ENCODE measurements at regions not wholly inside any gene's neighbourhood (a gene's known extent, or its start where the extent isn't known, plus 50 kb on each side); places are given as distances from the start of the nearest gene placed in this dataset.

GRCh38 chr22:25354456-25354855 is 135.0 kb downstream of the CRYBB2 start:
- Mint-ChIP-seq H3K9me3 (ENCODE audit: insufficient read depth) (no peaks in the 10 kb centered on the region), H3K27me3 (no peaks in the 10 kb centered on the region)
- no peak for ATAC-seq (ENCODE audit: low read depth)

GRCh38 chr22:25357132-25357455 is 137.7 kb downstream of the CRYBB2 start:
- H3K27me3 ChIP-seq (replicated peaks in 1 of 4; ENCODE audit: control extremely low read depth in 1 of 4, control insufficient read depth in 3 of 4, insufficient read depth in 4 of 4, low read length in 3 of 4): no peaks in the 10 kb centered on the region
- TF ChIP-seq CTCF (IDR thresholded peaks at IDR 0.05): no peak
- H4K20me1 ChIP-seq (ENCODE audit: control insufficient read depth, insufficient read depth, low read length, poor library complexity, severe bottlenecking): peaks cover 7% of the 10 kb centered on the region
- H3K4me1 ChIP-seq (ENCODE audit: control insufficient read depth in 2 of 2, insufficient read depth in 2 of 2, low read length in 2 of 2): peaks cover 0 to 2% of the 10 kb centered on the region in 2 donors
- H3K79me2 ChIP-seq (ENCODE audit: control insufficient read depth, insufficient read depth, low read length): peaks cover 4% of the 10 kb centered on the region
- peaks cover 0 to 30% of the 10 kb centered on the region in 2 experiments for H3K36me3 ChIP-seq (replicated peaks in 1 of 2; ENCODE audit: control extremely low read depth in 1 of 2, control insufficient read depth in 1 of 2, extremely low read depth in 1 of 2, insufficient read depth in 2 of 2, low read length in 1 of 2)
- no peaks in the 10 kb centered on the region for H3K4me1 Mint-ChIP-seq
- no peaks in the 10 kb centered on the region for H3K9me3 Mint-ChIP-seq (ENCODE audit: insufficient read depth)
- H3K27me3 Mint-ChIP-seq: no peaks in the 10 kb centered on the region
- no peak overlapping the region for H3K4me3 Mint-ChIP-seq
- WGBS (ENCODE audit: insufficient coverage): 99% methylated on average over 10 of the region's 10 CpGs
- no peaks in the 10 kb centered on the region for H3K9me3 ChIP-seq (ENCODE audit: control extremely low read depth in 1 of 3, control insufficient read depth in 2 of 3, insufficient read depth in 1 of 3, low read length in 2 of 3)
- H2AFZ ChIP-seq (ENCODE audit: insufficient read depth, low read depth, low read length, poor library complexity, severe bottlenecking): no peak overlapping the region
- H3K9ac ChIP-seq (ENCODE audit: low read length): no peak overlapping the region
- no peak overlapping the region for H3K27ac ChIP-seq (ENCODE audit: low read length in 2 of 2)
- intact Hi-C loops (cut with micrococcal nuclease): no loop called here
- DNase-seq (no peak), ATAC-seq (ENCODE audit: low read depth) (no peak)
- H3K4me3 ChIP-seq (ENCODE audit: control extremely low read depth in 1 of 5, extremely low read depth in 1 of 5, insufficient read depth in 1 of 5, low read depth in 2 of 5, low read length in 4 of 5): no peak overlapping the region
- CTCF ChIA-PET: interaction anchor here (0.7 to 1.5 kb wide), 2 partner anchors 41 to 90 kb away, joined by 3 read pairs; no protein-coding TSS in a partner anchor
- no peak overlapping the region for H3K27ac Mint-ChIP-seq
- H3K4me2 ChIP-seq (replicated peaks; ENCODE audit: low read depth, low read length, poor library complexity, severe bottlenecking): no peak overlapping the region
- POLR2A ChIA-PET: no interaction called here

More at GRCh38 chr22:25354456-25354855, 135.0 kb downstream of the CRYBB2 start:
- Histone ChIP-seq H3K79me2 (ENCODE audit: control insufficient read depth, insufficient read depth, low read length) (no peaks in the 10 kb centered on the region), H3K9me3 (ENCODE audit: control extremely low read depth in 1 of 3, control insufficient read depth in 2 of 3, insufficient read depth in 1 of 3, low read length in 2 of 3) (no peaks in the 10 kb centered on the region), H3K36me3 (replicated peaks in 1 of 2; ENCODE audit: control extremely low read depth in 1 of 2, control insufficient read depth in 1 of 2, extremely low read depth in 1 of 2, insufficient read depth in 2 of 2, low read length in 1 of 2) (peaks cover 0 to 40% of the 10 kb centered on the region in 2 experiments), H3K27me3 (replicated peaks in 1 of 4; ENCODE audit: control extremely low read depth in 1 of 4, control insufficient read depth in 3 of 4, insufficient read depth in 4 of 4, low read length in 3 of 4) (no peaks in the 10 kb centered on the region), H3K27ac (ENCODE audit: low read length in 2 of 2) (no peak overlapping the region), H3K4me1 (ENCODE audit: control insufficient read depth in 2 of 2, insufficient read depth in 2 of 2, low read length in 2 of 2) (no peaks in the 10 kb centered on the region), H4K20me1 (ENCODE audit: control insufficient read depth, insufficient read depth, low read length, poor library complexity, severe bottlenecking) (no peaks in the 10 kb centered on the region), H3K4me2 (replicated peaks; ENCODE audit: low read depth, low read length, poor library complexity, severe bottlenecking) (no peak overlapping the region), H3K4me3 (ENCODE audit: control extremely low read depth in 1 of 5, extremely low read depth in 1 of 5, insufficient read depth in 1 of 5, low read depth in 2 of 5, low read length in 4 of 5) (no peak overlapping the region), H2AFZ (ENCODE audit: insufficient read depth, low read depth, low read length, poor library complexity, severe bottlenecking) (no peak overlapping the region), H3K9ac (ENCODE audit: low read length) (no peak overlapping the region)
- WGBS (ENCODE audit: insufficient coverage): 98% methylated on average over 12 of the region's 12 CpGs
- Mint-ChIP-seq H3K27ac (no peak overlapping the region), H3K4me1 (no peaks in the 10 kb centered on the region), H3K4me3 (no peak overlapping the region)
- DNase-seq: no peak
- CTCF ChIA-PET: no interaction called here
- POLR2A ChIA-PET: no interaction called here
- TF ChIP-seq CTCF (IDR thresholded peaks at IDR 0.05) (no peak), EZH2 (IDR thresholded peaks at IDR 0.05; ENCODE audit: borderline replicate concordance, insufficient read depth, low read depth, low read length, poor library complexity, severe bottlenecking) (no peak)
- intact Hi-C loops (cut with micrococcal nuclease): no loop called here

Measured in B cell (primary cell).